HepG2 (cell line): ENCODE measurements at regions not wholly inside any gene's neighbourhood (a gene's known extent, or its start where the extent isn't known, plus 50 kb on each side); places are given as distances from the start of the nearest gene placed in this dataset.

Experiments used
- CTCF ChIP-seq: sonication (generic); formaldehyde crosslinking; IDR thresholded peaks from 2 replicates; pipeline ENCODE4 v1.5.0; 2020; ENCODE audit warnings: mild to moderate bottlenecking, missing genetic modification reagents, moderate library complexity
- MEF2D ChIP-seq: sonication (generic); formaldehyde crosslinking; IDR thresholded peaks from 2 replicates; pipeline ENCODE4 v1.5.1; 2020; ENCODE audit warnings: mild to moderate bottlenecking, missing genetic modification reagents
- POLR2A ChIP-seq, 2 experiments: IDR thresholded peaks; 2 replicates each; pipeline ENCODE4 v1.6.1; 2011; ENCODE audit warnings: low read depth in 2 of 2, low read length in 2 of 2, mild to moderate bottlenecking in 1 of 2, moderate library complexity in 1 of 2; ENCODE audit not compliant: insufficient read depth in 1 of 2

- TF ChIP-seq POLR2A (IDR thresholded peaks at IDR 0.05; ENCODE audit: insufficient read depth in 1 of 2, low read depth in 2 of 2, low read length in 2 of 2) (no peak), MEF2D (CRISPR knock-in tag) (no peak), CTCF (no peak)
Observed at GRCh38 chr5:4374866-4375265, 765.3 kb upstream of the ADAMTS16 start.
